Panc1 (cell line): ENCODE measurements at regions not wholly inside any gene's neighbourhood (a gene's known extent, or its start where the extent isn't known, plus 50 kb on each side); places are given as distances from the start of the nearest gene placed in this dataset.

Experiments used
- ATAC-seq: fragments of 200-7000 bp; cut with Tn5 transposase; 2 replicates; pipeline ENCODE4 v1.9.1; 2020; ENCODE audit warnings: mild to moderate bottlenecking, moderate library complexity
- BruUV-seq: library from RNA; stranded (reverse); fragments of 400-500 nt; replicated peaks from 2 replicates; lab custom pipeline; 2021; lab: Mats Ljungman, UMichigan
- CTCF ChIA-PET: fragments of 300-600 bp; sonication (Branson Sonifier 250); formaldehyde crosslinking; loops from one replicate; lab custom pipeline; 2022; ENCODE audit warnings: antibody characterized with exemption; lab: Charles Lee
- POLR2A ChIA-PET: fragments of 300-600 bp; sonication (Branson Sonifier 250); formaldehyde crosslinking; loops from one replicate; lab custom pipeline; 2022; ENCODE audit warnings: antibody characterized with exemption; lab: Charles Lee
- DNase-seq: peaks from one replicate; pipeline ENCODE4 v3.0.0-alpha.2; 2010; ENCODE audit warnings: low read depth, low spot score
- H3K27ac ChIP-seq: 2 replicates; pipeline ENCODE4 v1.5.1; 2011; ENCODE audit warnings: mild to moderate bottlenecking, low read length, inconsistent platforms
- H3K27me3 ChIP-seq: fragments of 200-500 bp; sonication (Bioruptor generic); 2 replicates; pipeline ENCODE4 v1.6.0; 2014; ENCODE audit warnings: low read length, inconsistent platforms; ENCODE audit not compliant: control insufficient read depth, insufficient read depth
- H3K36me3 ChIP-seq: fragments of 200-500 bp; sonication (Bioruptor generic); 2 replicates; pipeline ENCODE4 v1.5.1; 2014; ENCODE audit warnings: inconsistent platforms, mild to moderate bottlenecking, low read length, moderate library complexity; ENCODE audit not compliant: control insufficient read depth, insufficient read depth
- H3K4me1 ChIP-seq: 2 replicates; pipeline ENCODE4 v1.5.1; 2011; ENCODE audit warnings: inconsistent platforms, mild to moderate bottlenecking, low read length, moderate library complexity; ENCODE audit not compliant: control insufficient read depth, insufficient read depth
- H3K4me3 ChIP-seq, 2 experiments: 2 replicates each; pipeline ENCODE4 v1.5.1; 2011 to 2012; ENCODE audit warnings: low read depth in 2 of 2, low read length in 2 of 2, mild to moderate bottlenecking in 2 of 2, inconsistent platforms in 1 of 2, moderate library complexity in 1 of 2
- H3K9me3 ChIP-seq: fragments of 200-500 bp; sonication (Bioruptor generic); 2 replicates; pipeline ENCODE4 v1.5.1; 2014; ENCODE audit warnings: low read depth, mild to moderate bottlenecking, inconsistent platforms, low read length, moderate library complexity; ENCODE audit not compliant: control insufficient read depth, insufficient read depth
- POLR2AphosphoS5 ChIP-seq: IDR thresholded peaks from 2 replicates; pipeline ENCODE4 v1.6.1; 2012; ENCODE audit warnings: mild to moderate bottlenecking, low read depth, low read length, moderate library complexity
- SIN3A ChIP-seq: IDR thresholded peaks from 2 replicates; pipeline ENCODE4 v1.6.1; 2012; ENCODE audit warnings: low read depth, mild to moderate bottlenecking, low read length, moderate library complexity, borderline replicate concordance; ENCODE audit not compliant: insufficient read depth
- TCF7L2 ChIP-seq: IDR thresholded peaks from 2 replicates; pipeline ENCODE4 v1.6.1; 2011; ENCODE audit warnings: mild to moderate bottlenecking, low read depth, low read length, inconsistent platforms
- in situ Hi-C: cut with HindIII; loops from 2 replicates; pipeline ENCODE4 v1.10.0; 2016; ENCODE audit warnings: low sequenced_read_pairs, low pct_unique_long_range_greater_than_20kb
- intact Hi-C: fragments of 100-400 bp; cut with micrococcal nuclease; formaldehyde crosslinking; loops from one replicate; pipeline ENCODE4 v1.10.0; 2022; ENCODE audit not compliant: unreplicated experiment
- TF ChIP-seq, protein P1 (sequence below), 2 experiments: IDR thresholded peaks; 2 replicates each; pipeline ENCODE4 v1.6.1; 2011 to 2012; ENCODE audit warnings: low read depth in 2 of 2, control low read depth in 1 of 2, low read length in 1 of 2, mild to moderate bottlenecking in 1 of 2, moderate library complexity in 1 of 2; ENCODE audit not compliant: insufficient read depth in 1 of 2
- TF ChIP-seq, protein P2 (sequence below): fragments of 450-650 bp; IDR thresholded peaks from 2 replicates; pipeline ENCODE4 v1.5.1; 2017; ENCODE audit warnings: mild to moderate bottlenecking

DNA sequence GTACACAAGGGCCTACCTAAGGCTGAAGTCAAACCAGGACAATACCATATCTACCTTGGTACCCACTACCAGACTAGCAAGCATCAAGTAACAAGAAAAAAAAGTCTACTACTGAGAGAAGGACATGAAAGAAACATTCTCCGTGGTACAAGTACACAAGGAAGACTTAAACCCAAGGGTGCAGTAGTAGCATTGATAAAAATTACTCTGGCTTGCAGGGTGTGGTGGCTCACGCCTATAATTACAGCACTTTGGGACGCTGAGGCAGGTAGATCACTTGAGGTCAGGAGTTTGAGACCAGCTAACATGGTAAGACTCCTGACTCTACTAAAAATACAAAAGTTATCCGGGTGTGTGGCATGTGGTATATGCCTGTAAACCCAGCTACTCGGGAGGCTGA, 386.5 kb upstream of the PMFBP1 start:
- BruUV-seq = no TSS peak
- H3K9me3 ChIP-seq = no peaks in the 10 kb centered on the region
- CTCF ChIA-PET = no interaction called here

DNA sequence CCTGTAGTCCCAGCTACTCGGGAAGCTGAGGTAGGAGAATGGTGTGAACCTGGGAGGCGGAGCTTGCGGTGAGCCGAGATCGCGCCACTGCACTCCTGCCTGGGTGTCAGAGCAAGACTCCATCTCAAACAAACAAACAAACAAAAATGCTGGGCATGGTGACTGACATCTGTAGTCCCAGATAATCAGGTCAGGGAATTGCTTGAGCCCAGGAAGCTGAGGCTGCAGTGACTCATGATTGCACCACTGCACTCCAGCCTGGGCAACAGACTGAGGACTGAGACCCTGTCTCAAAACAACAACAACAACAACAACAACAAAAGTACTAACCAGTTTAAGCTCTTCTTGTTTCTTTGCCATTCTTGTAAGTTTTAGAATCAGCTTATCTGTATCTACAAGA, 383.0 kb upstream of the PMFBP1 start:
- Histone ChIP-seq H3K27ac (no peak overlapping the region), H3K27me3 (no peaks in the 10 kb centered on the region), H3K36me3 (no peaks in the 10 kb centered on the region), H3K4me1 (no peaks in the 10 kb centered on the region), H3K4me3 (no peak overlapping the region), H3K9me3 (no peaks in the 10 kb centered on the region)
- TF ChIP-seq SIN3A (no peak), POLR2AphosphoS5 (no peak), TCF7L2 (no peak)
- TF ChIP-seq, protein P1, sequence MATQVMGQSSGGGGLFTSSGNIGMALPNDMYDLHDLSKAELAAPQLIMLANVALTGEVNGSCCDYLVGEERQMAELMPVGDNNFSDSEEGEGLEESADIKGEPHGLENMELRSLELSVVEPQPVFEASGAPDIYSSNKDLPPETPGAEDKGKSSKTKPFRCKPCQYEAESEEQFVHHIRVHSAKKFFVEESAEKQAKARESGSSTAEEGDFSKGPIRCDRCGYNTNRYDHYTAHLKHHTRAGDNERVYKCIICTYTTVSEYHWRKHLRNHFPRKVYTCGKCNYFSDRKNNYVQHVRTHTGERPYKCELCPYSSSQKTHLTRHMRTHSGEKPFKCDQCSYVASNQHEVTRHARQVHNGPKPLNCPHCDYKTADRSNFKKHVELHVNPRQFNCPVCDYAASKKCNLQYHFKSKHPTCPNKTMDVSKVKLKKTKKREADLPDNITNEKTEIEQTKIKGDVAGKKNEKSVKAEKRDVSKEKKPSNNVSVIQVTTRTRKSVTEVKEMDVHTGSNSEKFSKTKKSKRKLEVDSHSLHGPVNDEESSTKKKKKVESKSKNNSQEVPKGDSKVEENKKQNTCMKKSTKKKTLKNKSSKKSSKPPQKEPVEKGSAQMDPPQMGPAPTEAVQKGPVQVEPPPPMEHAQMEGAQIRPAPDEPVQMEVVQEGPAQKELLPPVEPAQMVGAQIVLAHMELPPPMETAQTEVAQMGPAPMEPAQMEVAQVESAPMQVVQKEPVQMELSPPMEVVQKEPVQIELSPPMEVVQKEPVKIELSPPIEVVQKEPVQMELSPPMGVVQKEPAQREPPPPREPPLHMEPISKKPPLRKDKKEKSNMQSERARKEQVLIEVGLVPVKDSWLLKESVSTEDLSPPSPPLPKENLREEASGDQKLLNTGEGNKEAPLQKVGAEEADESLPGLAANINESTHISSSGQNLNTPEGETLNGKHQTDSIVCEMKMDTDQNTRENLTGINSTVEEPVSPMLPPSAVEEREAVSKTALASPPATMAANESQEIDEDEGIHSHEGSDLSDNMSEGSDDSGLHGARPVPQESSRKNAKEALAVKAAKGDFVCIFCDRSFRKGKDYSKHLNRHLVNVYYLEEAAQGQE (IDR thresholded peaks at IDR 0.05; ENCODE audit: insufficient read depth in 1 of 2, low read depth in 2 of 2, low read length in 1 of 2) = no peak
- TF ChIP-seq, protein P2, sequence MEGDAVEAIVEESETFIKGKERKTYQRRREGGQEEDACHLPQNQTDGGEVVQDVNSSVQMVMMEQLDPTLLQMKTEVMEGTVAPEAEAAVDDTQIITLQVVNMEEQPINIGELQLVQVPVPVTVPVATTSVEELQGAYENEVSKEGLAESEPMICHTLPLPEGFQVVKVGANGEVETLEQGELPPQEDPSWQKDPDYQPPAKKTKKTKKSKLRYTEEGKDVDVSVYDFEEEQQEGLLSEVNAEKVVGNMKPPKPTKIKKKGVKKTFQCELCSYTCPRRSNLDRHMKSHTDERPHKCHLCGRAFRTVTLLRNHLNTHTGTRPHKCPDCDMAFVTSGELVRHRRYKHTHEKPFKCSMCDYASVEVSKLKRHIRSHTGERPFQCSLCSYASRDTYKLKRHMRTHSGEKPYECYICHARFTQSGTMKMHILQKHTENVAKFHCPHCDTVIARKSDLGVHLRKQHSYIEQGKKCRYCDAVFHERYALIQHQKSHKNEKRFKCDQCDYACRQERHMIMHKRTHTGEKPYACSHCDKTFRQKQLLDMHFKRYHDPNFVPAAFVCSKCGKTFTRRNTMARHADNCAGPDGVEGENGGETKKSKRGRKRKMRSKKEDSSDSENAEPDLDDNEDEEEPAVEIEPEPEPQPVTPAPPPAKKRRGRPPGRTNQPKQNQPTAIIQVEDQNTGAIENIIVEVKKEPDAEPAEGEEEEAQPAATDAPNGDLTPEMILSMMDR = no peak
- ATAC-seq = no peak
- DNase-seq = no peak
- in situ Hi-C loops = no loop called here
- intact Hi-C loops = no loop called here
- BruUV-seq = no TSS peak
- POLR2A ChIA-PET = no interaction called here
- CTCF ChIA-PET = no interaction called here

More for the DNA sequence above, 386.5 kb upstream of the PMFBP1 start:
- no peak for ATAC-seq
- no peak overlapping the region for H3K27ac ChIP-seq
- in situ Hi-C loops (no loop called here), intact Hi-C loops (no loop called here)
- POLR2A ChIA-PET = no interaction called here
- no peak for TF ChIP-seq POLR2AphosphoS5
- no peak for TF ChIP-seq SIN3A
- TF ChIP-seq TCF7L2 = no peak
- TF ChIP-seq, protein P2 = no peak
- TF ChIP-seq, protein P1 (IDR thresholded peaks at IDR 0.05; ENCODE audit: insufficient read depth in 1 of 2, low read depth in 2 of 2, low read length in 1 of 2) = no peak
- H3K4me3 ChIP-seq = no peak overlapping the region
- H3K27me3 ChIP-seq = no peaks in the 10 kb centered on the region
- H3K36me3 ChIP-seq = no peaks in the 10 kb centered on the region
- no peaks in the 10 kb centered on the region for H3K4me1 ChIP-seq
- no peak for DNase-seq
